HG03457 (cell line): ENCODE measurements at regions not wholly inside any gene's neighbourhood (a gene's known extent, or its start where the extent isn't known, plus 50 kb on each side); places are given as distances from the start of the nearest gene placed in this dataset.
"Not testable (repeated sequence)": the region's sequence is repeated elsewhere in the genome, so short reads cannot be mapped to it uniquely, and the experiment has no call there.

Experiments used
- ATAC-seq: cut with Tn5 transposase; IDR thresholded peaks from one replicate; pipeline ENCODE4 v1.9.1; 2021; ENCODE audit warnings: moderate number of reproducible peaks; ENCODE audit not compliant: unreplicated experiment

- no peak for ATAC-seq
Measured at GRCh38 chr7:84941936-84942335, 244.9 kb downstream of the SEMA3D start.

- no peak for ATAC-seq
Measured at GRCh38 chr7:84941291-84941690, 245.6 kb downstream of the SEMA3D start.

GRCh38 chr7:84939888-84940287 lies 247.0 kb downstream of the SEMA3D start:
- no peak for ATAC-seq

- no peak for ATAC-seq
Measured at GRCh38 chr7:84939442-84939841, 247.4 kb downstream of the SEMA3D start.

- no peak for ATAC-seq
Measured at GRCh38 chr7:84924353-84924752, 262.5 kb downstream of the SEMA3D start.

GRCh38 chr7:84923348-84923747 lies 263.5 kb downstream of the SEMA3D start:
- ATAC-seq = no peak

DNA sequence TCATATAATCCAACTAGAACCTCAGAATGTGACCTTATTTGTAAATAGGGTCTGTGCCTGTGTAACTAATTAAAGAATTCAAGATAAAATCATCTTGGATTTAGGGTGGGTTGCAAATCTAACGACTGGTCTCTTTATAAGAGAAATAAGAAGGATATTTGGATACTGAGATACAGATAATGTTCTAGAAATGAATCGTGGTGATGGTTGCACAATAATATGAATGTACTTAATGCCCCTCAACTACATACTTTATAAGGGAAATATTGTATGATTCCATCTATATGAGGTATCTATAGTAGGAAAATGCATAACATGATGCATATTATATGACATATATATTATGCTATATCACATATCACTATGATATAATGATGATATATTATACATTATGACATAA lies 265.7 kb downstream of the SEMA3D start:
- ATAC-seq = no peak

DNA sequence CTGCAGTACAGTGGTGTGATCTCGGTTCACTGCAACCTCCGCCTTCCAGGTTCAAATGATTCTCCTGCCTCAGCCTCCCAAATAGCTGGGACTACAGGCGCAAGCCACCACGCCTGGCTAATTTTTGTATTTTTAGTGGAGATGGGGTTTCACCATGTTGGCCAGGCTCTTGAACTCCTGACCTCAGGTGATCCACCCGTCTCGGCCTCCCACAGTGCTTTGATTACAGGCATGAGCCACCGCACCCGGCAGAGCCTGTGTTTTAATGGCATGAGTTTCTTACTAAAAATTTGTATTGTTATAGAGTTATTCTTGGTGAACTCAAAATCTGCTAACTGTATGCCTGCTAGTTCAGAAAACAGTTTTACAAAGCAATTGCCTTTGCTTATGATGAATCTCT lies 269.9 kb downstream of the SEMA3D start:
- not testable (repeated sequence) for ATAC-seq

DNA sequence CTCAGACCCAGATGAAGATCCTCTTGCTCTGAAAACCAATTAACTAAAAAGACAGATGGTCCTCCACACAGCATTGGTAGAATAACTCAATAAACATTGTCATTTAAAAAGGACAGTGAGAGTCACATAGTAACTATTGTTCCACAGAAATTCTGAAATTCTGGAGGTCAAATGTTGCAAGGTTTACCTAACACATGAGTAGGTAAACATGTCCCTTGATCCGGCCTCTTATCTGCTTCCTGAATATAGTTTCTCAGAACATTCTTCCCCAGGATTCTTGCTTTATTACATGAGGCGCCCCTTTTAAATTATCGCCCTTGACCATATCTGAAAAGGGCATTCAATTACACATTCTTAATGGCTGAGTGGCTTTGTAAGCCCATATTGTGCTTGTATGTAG lies 270.7 kb downstream of the SEMA3D start:
- no peak for ATAC-seq

GRCh38 chr7:84914598-84914997 lies 272.3 kb downstream of the SEMA3D start:
- ATAC-seq = no peak

- no peak for ATAC-seq
Measured at GRCh38 chr7:84913731-84914130, 273.1 kb downstream of the SEMA3D start.

GRCh38 chr7:84912993-84913635 lies 273.7 kb downstream of the SEMA3D start:
- ATAC-seq = no peak

- ATAC-seq = no peak
Measured at GRCh38 chr7:84912537-84912936, 274.3 kb downstream of the SEMA3D start.

- no peak for ATAC-seq
Measured at GRCh38 chr7:84912018-84912417, 274.8 kb downstream of the SEMA3D start.

GRCh38 chr7:84911077-84911476 lies 275.8 kb downstream of the SEMA3D start:
- ATAC-seq = no peak

GRCh38 chr7:84910322-84910721 lies 276.5 kb downstream of the SEMA3D start:
- ATAC-seq = not testable (repeated sequence)

DNA sequence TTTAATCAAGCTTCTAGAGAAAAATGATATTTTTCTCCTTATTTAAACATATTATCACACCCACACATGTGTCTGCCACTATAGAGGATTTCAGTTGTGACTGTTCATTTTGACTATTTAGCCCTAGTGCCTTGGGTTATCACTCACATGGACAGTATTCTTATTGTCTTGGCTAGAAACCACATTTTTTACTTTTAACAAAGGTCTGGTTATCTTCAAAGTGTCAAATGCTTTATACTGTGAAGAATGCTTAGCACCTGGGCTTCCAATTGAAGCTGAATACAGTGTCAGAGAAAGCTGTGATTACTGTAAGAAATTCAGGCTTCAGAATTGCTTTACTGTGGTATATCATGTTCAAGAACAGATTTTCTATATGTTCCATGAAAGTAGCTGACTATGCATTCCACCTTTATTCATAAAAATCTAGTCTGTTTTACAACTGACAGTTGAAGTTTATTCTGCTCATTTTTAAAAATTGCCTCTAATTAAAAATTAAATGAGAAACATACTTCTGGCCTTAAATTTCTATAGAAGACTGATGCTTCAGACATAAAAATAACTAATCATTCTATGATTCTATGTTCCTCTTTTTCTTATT lies 278.6 kb downstream of the SEMA3D start:
- ATAC-seq = no peak

DNA sequence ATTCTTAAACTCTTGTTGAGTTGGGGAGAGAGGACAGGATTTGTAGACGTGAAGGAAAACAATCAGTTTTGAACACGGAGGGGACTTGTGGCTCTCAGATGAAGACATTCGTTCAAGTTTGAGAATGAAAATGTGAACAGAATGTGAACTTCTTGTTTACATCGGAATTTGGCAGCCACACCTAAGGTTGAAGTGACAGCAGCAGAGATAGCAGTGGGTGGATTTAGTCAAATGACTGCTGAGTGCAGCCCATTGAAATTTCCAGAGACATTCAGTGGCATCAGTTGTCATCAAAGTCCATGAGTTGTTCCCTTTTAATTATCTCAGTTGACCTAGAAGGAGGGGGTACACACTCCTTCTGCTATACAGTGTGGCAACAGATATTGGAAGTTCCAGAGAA lies 280.0 kb downstream of the SEMA3D start:
- no peak for ATAC-seq

DNA sequence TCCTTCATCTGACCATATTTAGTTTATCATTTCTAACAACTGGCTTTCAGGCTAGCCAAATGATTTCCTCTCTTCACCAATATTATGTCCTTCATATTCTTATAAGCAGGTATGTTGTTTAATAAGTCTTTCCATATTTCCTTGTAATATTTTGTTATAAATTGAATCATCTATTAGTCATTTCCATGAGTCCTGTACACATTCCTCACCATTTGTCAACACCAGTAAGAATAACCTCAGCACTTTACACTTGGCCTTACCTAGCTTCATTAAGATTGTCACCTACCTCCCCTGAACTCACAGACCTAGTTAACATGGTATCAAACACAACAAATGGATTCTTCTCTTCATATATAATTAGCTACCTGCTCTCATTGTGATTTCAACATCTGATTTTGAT lies 282.3 kb downstream of the SEMA3D start:
- ATAC-seq = no peak

GRCh38 chr7:84901366-84901765 lies 285.5 kb downstream of the SEMA3D start:
- ATAC-seq = no peak

DNA sequence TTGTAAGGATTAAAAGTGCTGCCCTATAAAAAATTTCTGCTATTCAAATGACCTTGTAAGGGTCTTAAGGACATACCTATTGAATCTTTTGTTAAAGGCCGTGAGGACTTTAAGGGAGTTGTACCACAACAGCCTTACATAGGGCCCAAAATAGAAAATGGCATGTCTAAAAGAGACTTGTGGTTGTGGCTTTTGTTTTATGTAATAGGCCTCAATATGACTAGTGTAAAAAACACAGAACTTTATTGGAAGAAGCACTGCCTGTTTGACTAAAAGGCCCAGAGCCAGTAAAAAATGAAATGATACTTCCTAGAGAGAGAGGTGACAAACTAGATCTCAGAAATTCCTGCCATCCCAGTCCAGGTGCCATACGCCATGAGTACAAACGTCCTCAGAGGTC lies 286.6 kb downstream of the SEMA3D start:
- no peak for ATAC-seq

DNA sequence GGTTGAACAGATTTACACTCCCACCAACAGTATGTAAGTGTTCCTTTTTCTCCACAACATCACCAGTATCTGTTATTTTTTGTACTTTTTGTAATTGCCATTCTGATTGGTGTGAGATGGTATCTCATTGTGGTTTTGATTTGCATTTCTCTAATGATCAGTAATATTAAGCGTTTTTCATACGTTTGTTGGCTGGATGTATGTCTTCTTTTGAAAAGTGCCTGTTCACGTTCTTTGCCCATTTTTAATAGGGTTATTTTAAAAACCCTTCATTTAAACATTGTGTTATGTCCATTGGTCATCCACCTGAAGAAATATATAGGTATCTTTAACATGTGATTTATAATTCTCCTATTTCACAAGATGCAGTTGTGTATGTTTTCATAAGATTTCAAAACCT lies 291.3 kb downstream of the SEMA3D start:
- ATAC-seq = no peak

GRCh38 chr7:84883570-84883969 lies 303.3 kb downstream of the SEMA3D start:
- ATAC-seq = not testable (repeated sequence)
